Endodermal cell (in vitro differentiated cells): ENCODE measurements at regions not wholly inside any gene's neighbourhood (a gene's known extent, or its start where the extent isn't known, plus 50 kb on each side); places are given as distances from the start of the nearest gene placed in this dataset.

Experiments
- DNase-seq: peaks from one replicate; pipeline ENCODE4 v3.0.0-alpha.2; 2017
- H3K27ac ChIP-seq: 2 replicates; pipeline ENCODE4 v1.5.1; 2013; ENCODE audit warnings: mild to moderate bottlenecking, low read depth, low read length, moderate library complexity
- H3K27me3 ChIP-seq: 2 replicates; pipeline ENCODE4 v1.6.1; 2013; ENCODE audit warnings: mild to moderate bottlenecking, low read length, moderate library complexity; ENCODE audit not compliant: insufficient read depth, control insufficient read depth, poor library complexity, severe bottlenecking
- H3K36me3 ChIP-seq: 2 replicates; pipeline ENCODE4 v1.7.0; 2013; ENCODE audit warnings: mild to moderate bottlenecking, low read length, moderate library complexity; ENCODE audit not compliant: control insufficient read depth, insufficient read depth
- H3K4me1 ChIP-seq: one replicate; pipeline ENCODE4 v1.7.0; 2013; ENCODE audit warnings: low read length; ENCODE audit not compliant: control insufficient read depth, insufficient read depth
- H3K4me3 ChIP-seq: 2 replicates; pipeline ENCODE4 v1.5.1; 2013; ENCODE audit warnings: mild to moderate bottlenecking, low read length, moderate library complexity
- H3K9ac ChIP-seq: 2 replicates; pipeline ENCODE4 v1.6.1; 2013; ENCODE audit warnings: mild to moderate bottlenecking, low read length, moderate library complexity; ENCODE audit not compliant: poor library complexity, severe bottlenecking; ENCODE audit errors: extremely low read depth
- H3K9me3 ChIP-seq: 2 replicates; pipeline ENCODE4 v1.6.1; 2013; ENCODE audit warnings: mild to moderate bottlenecking, low read length, moderate library complexity; ENCODE audit not compliant: control insufficient read depth
- H3K27ac Mint-ChIP-seq: 2 replicates; pipeline ENCODE4 v1.8.0; 2020; ENCODE audit warnings: mixed read lengths
- H3K27me3 Mint-ChIP-seq: 2 replicates; pipeline ENCODE4 v1.8.0; 2021; ENCODE audit warnings: mild to moderate bottlenecking, mixed read lengths; ENCODE audit not compliant: insufficient read depth
- H3K36me3 Mint-ChIP-seq: 2 replicates; pipeline ENCODE4 v1.8.0; 2020; ENCODE audit warnings: low read depth, mixed read lengths
- H3K4me1 Mint-ChIP-seq: 2 replicates; pipeline ENCODE4 v1.8.0; 2020; ENCODE audit warnings: mixed read lengths
- H3K4me3 Mint-ChIP-seq: 2 replicates; pipeline ENCODE4 v1.8.0; 2020; ENCODE audit warnings: mild to moderate bottlenecking, moderate library complexity, mixed read lengths
- H3K9me3 Mint-ChIP-seq: 2 replicates; pipeline ENCODE4 v1.8.0; 2020; ENCODE audit warnings: mild to moderate bottlenecking, mixed read lengths
- CTCF ChIP-seq: fragments of 200-600 bp; sonication (generic); conservative IDR thresholded peaks from 2 replicates; pipeline ENCODE4 v1.5.0; 2021; ENCODE audit warnings: antibody characterized with exemption, mild to moderate bottlenecking
- WGBS, 2 experiments: methylation state at CpG; one replicate each; pipeline versions ENCODE4 v1.1.5 to v1.1.7; 2013; ENCODE audit warnings: missing lambda C conversion rate in 2 of 2, mixed read lengths in 1 of 2; ENCODE audit not compliant: insufficient coverage in 1 of 2, insufficient read length in 1 of 2; 5-methylcytosine and 5-hydroxymethylcytosine counted together

- Mint-ChIP-seq H3K36me3 (peaks cover 3% of the 10 kb centered on the region), H3K27ac (no peak overlapping the region), H3K9me3 (no peaks in the 10 kb centered on the region), H3K27me3 (no peaks in the 10 kb centered on the region), H3K4me3 (no peak overlapping the region), H3K4me1 (peaks cover 14% of the 10 kb centered on the region)
- Histone ChIP-seq H3K27ac (no peak overlapping the region), H3K4me1 (no peaks in the 10 kb centered on the region), H3K4me3 (no peak overlapping the region), H3K9me3 (no peaks in the 10 kb centered on the region), H3K9ac (no peak overlapping the region), H3K27me3 (no peaks in the 10 kb centered on the region), H3K36me3 (no peaks in the 10 kb centered on the region)
- 80 to 94% methylated on average over 1 of the region's 1 CpG for WGBS, 2 experiments
- DNase-seq, result no peak
- TF ChIP-seq CTCF, result no peak
These were observed 405.2 kb downstream of the KLF12 start for GRCh38 chr13:73729046-73729445.

- no peak for DNase-seq
- H3K27ac ChIP-seq, result no peak overlapping the region
These were observed 412.1 kb downstream of the KLF12 start for GRCh38 chr13:73722120-73722519.

GRCh38 chr13:73721571-73721970 is 412.6 kb downstream of the KLF12 start:
- H3K36me3 Mint-ChIP-seq, result peaks cover 3% of the 10 kb centered on the region
- H3K27me3 Mint-ChIP-seq, result no peaks in the 10 kb centered on the region
- no peaks in the 10 kb centered on the region for H3K9me3 ChIP-seq
- no peak for TF ChIP-seq CTCF
- peaks cover 36% of the 10 kb centered on the region for H3K4me1 Mint-ChIP-seq
- 89 to 100% methylated on average over 2 of the region's 4 CpGs for WGBS, 2 experiments
- H3K4me1 ChIP-seq, result peaks cover 9% of the 10 kb centered on the region
- H3K4me3 ChIP-seq, result no peak overlapping the region
- no peaks in the 10 kb centered on the region for H3K27me3 ChIP-seq
- no peak for DNase-seq
- no peaks in the 10 kb centered on the region for H3K9me3 Mint-ChIP-seq
- H3K36me3 ChIP-seq, result no peaks in the 10 kb centered on the region
- no peak overlapping the region for H3K27ac ChIP-seq
- no peak overlapping the region for H3K4me3 Mint-ChIP-seq
- H3K27ac Mint-ChIP-seq, result no peak overlapping the region
- H3K9ac ChIP-seq, result no peak overlapping the region

More at GRCh38 chr13:73722120-73722519, 412.1 kb downstream of the KLF12 start:
- H3K9me3 ChIP-seq, result no peaks in the 10 kb centered on the region
- H3K9me3 Mint-ChIP-seq, result no peaks in the 10 kb centered on the region
- H3K4me1 ChIP-seq, result peaks cover 9% of the 10 kb centered on the region
- H3K27me3 Mint-ChIP-seq, result no peaks in the 10 kb centered on the region
- no peak overlapping the region for H3K9ac ChIP-seq
- peaks cover 34% of the 10 kb centered on the region for H3K4me1 Mint-ChIP-seq
- H3K27me3 ChIP-seq, result no peaks in the 10 kb centered on the region
- peak; percentile 56 for TF ChIP-seq CTCF
- WGBS, 2 experiments, result 23% methylated on average over 1 of the region's 1 CpG; no CpG with 5 or more reads in 1 of the 2 experiments
- no peak overlapping the region for H3K4me3 Mint-ChIP-seq
- H3K36me3 ChIP-seq, result no peaks in the 10 kb centered on the region
- H3K4me3 ChIP-seq, result no peak overlapping the region
- H3K27ac Mint-ChIP-seq, result no peak overlapping the region
- peaks cover 3% of the 10 kb centered on the region for H3K36me3 Mint-ChIP-seq
